ENCODE measurements at regions not wholly inside any gene's neighbourhood (a gene's known extent, or its start where the extent isn't known, plus 50 kb on each side); places are given as distances from the start of the nearest gene placed in this dataset.

DNA sequence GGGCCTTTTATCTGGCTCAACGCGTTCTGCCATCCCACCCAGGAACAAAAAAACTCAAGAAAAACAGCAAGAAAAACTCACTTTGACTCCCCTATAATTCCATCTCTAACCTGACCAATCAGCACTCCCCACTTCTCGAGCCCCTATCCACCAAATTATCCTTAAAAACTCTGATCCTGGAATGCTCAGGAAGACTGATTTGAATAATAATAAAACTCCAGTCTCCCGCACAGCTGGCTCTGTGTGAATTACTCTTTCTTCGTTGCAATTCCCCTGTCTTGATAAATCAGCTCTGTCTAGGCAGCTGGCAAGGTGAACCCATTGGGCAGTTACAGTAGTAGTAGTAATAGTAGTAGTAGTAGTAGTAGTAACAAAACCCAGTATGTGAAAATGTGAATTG is 165.7 kb upstream of the CASK start:
- TF ChIP-seq, protein P1, sequence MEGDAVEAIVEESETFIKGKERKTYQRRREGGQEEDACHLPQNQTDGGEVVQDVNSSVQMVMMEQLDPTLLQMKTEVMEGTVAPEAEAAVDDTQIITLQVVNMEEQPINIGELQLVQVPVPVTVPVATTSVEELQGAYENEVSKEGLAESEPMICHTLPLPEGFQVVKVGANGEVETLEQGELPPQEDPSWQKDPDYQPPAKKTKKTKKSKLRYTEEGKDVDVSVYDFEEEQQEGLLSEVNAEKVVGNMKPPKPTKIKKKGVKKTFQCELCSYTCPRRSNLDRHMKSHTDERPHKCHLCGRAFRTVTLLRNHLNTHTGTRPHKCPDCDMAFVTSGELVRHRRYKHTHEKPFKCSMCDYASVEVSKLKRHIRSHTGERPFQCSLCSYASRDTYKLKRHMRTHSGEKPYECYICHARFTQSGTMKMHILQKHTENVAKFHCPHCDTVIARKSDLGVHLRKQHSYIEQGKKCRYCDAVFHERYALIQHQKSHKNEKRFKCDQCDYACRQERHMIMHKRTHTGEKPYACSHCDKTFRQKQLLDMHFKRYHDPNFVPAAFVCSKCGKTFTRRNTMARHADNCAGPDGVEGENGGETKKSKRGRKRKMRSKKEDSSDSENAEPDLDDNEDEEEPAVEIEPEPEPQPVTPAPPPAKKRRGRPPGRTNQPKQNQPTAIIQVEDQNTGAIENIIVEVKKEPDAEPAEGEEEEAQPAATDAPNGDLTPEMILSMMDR (IDR thresholded peaks at IDR 0.05 in 4 of 5, conservative IDR thresholded peaks at IDR 0.05 in 1 of 5) = no peak
- no peak for TF ChIP-seq POLR2A (IDR thresholded peaks at IDR 0.05)
